HFFc6 (cell line): ENCODE measurements at regions not wholly inside any gene's neighbourhood (a gene's known extent, or its start where the extent isn't known, plus 50 kb on each side); places are given as distances from the start of the nearest gene placed in this dataset.
"Not testable (repeated sequence)": the region's sequence is repeated elsewhere in the genome, so short reads cannot be mapped to it uniquely, and the experiment has no call there.

ENCODE experiments used
- DNase-seq: peaks from one replicate; pipeline ENCODE4 v3.0.0-alpha.2; 2018
- H3K27ac Mint-ChIP-seq: 2 replicates; pipeline ENCODE4 v1.8.0; 2020; ENCODE audit warnings: mild to moderate bottlenecking, mixed read lengths
- H3K27me3 Mint-ChIP-seq: 2 replicates; pipeline ENCODE4 v1.8.0; 2021; ENCODE audit warnings: mild to moderate bottlenecking, moderate library complexity, mixed read lengths; ENCODE audit not compliant: insufficient read depth
- H3K36me3 Mint-ChIP-seq: 2 replicates; pipeline ENCODE4 v1.8.0; 2021; ENCODE audit warnings: low read depth, mixed read lengths
- H3K4me1 Mint-ChIP-seq: 2 replicates; pipeline ENCODE4 v1.8.0; 2020; ENCODE audit warnings: low read depth, mixed read lengths
- H3K4me3 Mint-ChIP-seq: 2 replicates; pipeline ENCODE4 v1.8.0; 2020; ENCODE audit warnings: mild to moderate bottlenecking, moderate library complexity, mixed read lengths
- H3K9me3 Mint-ChIP-seq: 2 replicates; pipeline ENCODE4 v1.8.0; 2020; ENCODE audit warnings: mild to moderate bottlenecking, mixed read lengths
- CTCF ChIP-seq: fragments of 200-600 bp; sonication (generic); IDR thresholded peaks from 2 replicates; pipeline ENCODE4 v1.5.0; 2021; ENCODE audit warnings: antibody characterized with exemption, mild to moderate bottlenecking

GRCh38 chr3:70612920-70613319, 300.5 kb upstream of the MDFIC2 start:
- Mint-ChIP-seq H3K27me3 (no peaks in the 10 kb centered on the region; the same call in none of the 2 replicates), H3K9me3 (no peaks in the 10 kb centered on the region; the same call in 1 of the 2 replicates), H3K36me3 (no peaks in the 10 kb centered on the region), H3K4me3 (no peak overlapping the region), H3K4me1 (no peaks in the 10 kb centered on the region), H3K27ac (no peak overlapping the region)
- no peak for DNase-seq
- TF ChIP-seq CTCF, result no peak

GRCh38 chr3:70611667-70612277, 299.3 kb upstream of the MDFIC2 start:
- H3K36me3 Mint-ChIP-seq, H3K27me3 Mint-ChIP-seq, H3K4me1 Mint-ChIP-seq, H3K9me3 Mint-ChIP-seq, DNase-seq, H3K4me3 Mint-ChIP-seq, H3K27ac Mint-ChIP-seq: not testable (repeated sequence)

GRCh38 chr3:70608434-70608833, 296.0 kb upstream of the MDFIC2 start:
- Mint-ChIP-seq H3K36me3 (no peaks in the 10 kb centered on the region), H3K27me3 (peaks cover under 1% of the 10 kb centered on the region), H3K27ac (no peak overlapping the region), H3K4me1 (no peaks in the 10 kb centered on the region), H3K9me3 (no peaks in the 10 kb centered on the region), H3K4me3 (no peak overlapping the region)
- no peak for TF ChIP-seq CTCF
- no peak for DNase-seq

- TF ChIP-seq CTCF, result no peak
- H3K9me3 Mint-ChIP-seq, result no peaks in the 10 kb centered on the region
- no peak for DNase-seq
- no peak overlapping the region for H3K27ac Mint-ChIP-seq
- no peak overlapping the region for H3K4me3 Mint-ChIP-seq
- H3K27me3 Mint-ChIP-seq, result peaks cover 2% of the 10 kb centered on the region
- no peaks in the 10 kb centered on the region for H3K36me3 Mint-ChIP-seq
- H3K4me1 Mint-ChIP-seq, result no peaks in the 10 kb centered on the region
Observed at GRCh38 chr3:70607469-70607868, 295.0 kb upstream of the MDFIC2 start.

GRCh38 chr3:70606018-70606417, 293.6 kb upstream of the MDFIC2 start:
- Mint-ChIP-seq H3K9me3 (no peaks in the 10 kb centered on the region), H3K27ac (no peak overlapping the region), H3K4me1 (no peaks in the 10 kb centered on the region), H3K27me3 (peaks cover 2% of the 10 kb centered on the region), H3K36me3 (no peaks in the 10 kb centered on the region), H3K4me3 (no peak overlapping the region)
- no peak for DNase-seq
- TF ChIP-seq CTCF, result no peak

GRCh38 chr3:70603103-70603502, 290.7 kb upstream of the MDFIC2 start:
- Mint-ChIP-seq H3K4me3 (no peak overlapping the region), H3K27me3 (peaks cover 2% of the 10 kb centered on the region)

More at GRCh38 chr3:70603103-70603502, 290.7 kb upstream of the MDFIC2 start:
- no peak for TF ChIP-seq CTCF
- Mint-ChIP-seq H3K27ac (no peak overlapping the region), H3K4me1 (no peaks in the 10 kb centered on the region), H3K36me3 (no peaks in the 10 kb centered on the region), H3K9me3 (no peaks in the 10 kb centered on the region)
- no peak for DNase-seq
